ENCODE measurements at regions not wholly inside any gene's neighbourhood (a gene's known extent, or its start where the extent isn't known, plus 50 kb on each side); places are given as distances from the start of the nearest gene placed in this dataset.
"Not testable (repeated sequence)": the region's sequence is repeated elsewhere in the genome, so short reads cannot be mapped to it uniquely, and the experiment has no call there.

DNA sequence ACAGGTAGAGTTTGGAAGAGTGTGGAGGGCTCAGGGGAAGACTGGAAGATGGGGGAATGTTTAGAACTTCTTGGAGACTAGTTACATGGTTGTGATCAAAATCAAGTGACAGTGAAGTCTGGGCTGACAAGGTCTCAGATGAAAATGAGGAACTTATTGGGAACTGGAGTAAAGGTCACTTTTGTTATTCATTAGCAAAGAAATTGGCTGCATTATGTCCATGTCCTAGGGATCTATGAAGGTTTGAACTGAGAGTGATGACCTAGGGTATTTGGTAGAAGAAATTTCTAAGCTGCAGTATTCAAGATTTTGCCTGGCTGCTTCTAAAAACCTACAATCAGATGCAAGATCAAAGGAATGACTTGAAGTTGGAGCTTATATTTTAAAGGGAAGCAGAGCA is 747.1 kb downstream of the KCNJ2 start:
- intact Hi-C loops (cut with DNase I): no loop called here
- DNase-seq (ENCODE audit: low spot score): no peak

DNA sequence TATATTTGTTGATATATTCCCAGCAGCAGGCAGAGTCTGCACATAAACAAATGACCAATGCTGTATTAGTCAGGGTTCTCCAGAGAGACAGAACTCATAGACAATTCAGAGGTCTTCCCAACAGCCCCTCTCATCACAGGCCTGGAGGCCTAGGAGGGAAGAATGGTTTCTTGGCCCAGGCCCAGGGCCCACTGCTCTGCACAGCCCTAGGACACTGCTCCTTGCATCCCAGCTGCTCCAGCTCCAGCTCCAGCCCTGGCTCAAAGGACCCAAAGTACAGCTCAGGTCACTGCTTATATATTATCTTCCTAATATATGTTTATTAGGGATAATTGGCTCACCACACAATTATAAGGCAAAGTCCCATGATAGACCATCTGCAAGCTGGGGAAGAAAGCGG is 749.9 kb downstream of the KCNJ2 start:
- intact Hi-C loops (cut with DNase I): no loop called here

DNA sequence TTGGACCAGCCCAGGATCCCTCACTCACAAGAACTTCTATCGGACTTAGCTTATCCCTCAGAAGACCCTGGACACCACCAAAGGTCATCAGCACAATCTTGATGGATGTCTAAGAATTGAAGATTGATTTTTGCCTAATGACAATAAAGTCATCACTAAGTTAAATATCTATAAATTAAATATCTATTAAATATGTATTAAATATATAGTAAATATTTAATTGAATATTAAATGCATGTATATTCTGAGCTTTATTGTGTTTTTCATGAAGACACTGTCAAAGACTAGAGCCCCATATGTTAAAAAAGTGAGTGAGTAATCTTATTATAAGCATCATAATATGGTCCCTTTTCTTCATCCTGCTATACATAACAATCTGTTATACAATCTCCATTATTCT is 751.1 kb downstream of the KCNJ2 start:
- no peak for DNase-seq (ENCODE audit: low spot score)
- intact Hi-C loops (cut with DNase I): no loop called here

More for the DNA sequence above, 749.9 kb downstream of the KCNJ2 start:
- no peak for DNase-seq (ENCODE audit: low spot score)

DNA sequence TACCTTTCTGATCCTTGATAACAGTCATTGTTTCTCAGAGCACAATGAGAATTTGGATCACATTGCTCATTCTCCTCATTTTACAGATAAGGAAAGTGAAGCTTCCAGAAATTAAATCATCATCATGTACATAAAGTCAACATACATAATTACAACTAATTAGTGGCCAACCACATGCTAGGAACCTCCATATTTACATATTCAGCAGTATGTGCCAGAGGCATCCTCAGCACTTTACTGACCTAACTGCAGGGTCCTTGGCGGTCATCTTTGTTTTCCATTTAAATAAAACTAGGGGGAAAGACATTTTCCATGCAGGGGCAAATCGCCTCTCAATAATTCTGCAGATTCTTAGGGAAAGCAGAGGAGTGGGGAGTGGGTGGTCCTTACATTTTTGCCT is 752.9 kb downstream of the KCNJ2 start:
- DNase-seq (ENCODE audit: low spot score): no peak
- intact Hi-C loops (cut with DNase I): no loop called here

DNA sequence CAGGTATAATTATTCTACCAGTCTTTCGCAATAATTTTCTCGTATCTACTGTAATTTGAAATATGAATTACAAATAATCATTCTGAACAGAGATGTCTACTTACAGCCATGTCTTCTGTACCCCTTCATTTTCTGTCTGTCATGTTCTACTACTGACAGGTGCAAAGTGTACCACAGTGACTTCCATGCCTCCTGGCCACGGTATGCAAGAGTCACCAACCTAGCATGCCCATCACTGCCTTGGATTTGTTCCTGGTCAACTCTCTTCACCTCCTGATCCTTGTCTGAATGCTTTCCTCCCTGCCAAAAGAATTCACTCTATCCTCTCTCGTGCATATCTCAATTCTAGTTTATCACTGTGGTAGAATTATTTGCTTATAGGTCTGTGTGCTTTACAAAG is 755.4 kb downstream of the KCNJ2 start:
- no peak for DNase-seq (ENCODE audit: low spot score)
- intact Hi-C loops (cut with DNase I): no loop called here

DNA sequence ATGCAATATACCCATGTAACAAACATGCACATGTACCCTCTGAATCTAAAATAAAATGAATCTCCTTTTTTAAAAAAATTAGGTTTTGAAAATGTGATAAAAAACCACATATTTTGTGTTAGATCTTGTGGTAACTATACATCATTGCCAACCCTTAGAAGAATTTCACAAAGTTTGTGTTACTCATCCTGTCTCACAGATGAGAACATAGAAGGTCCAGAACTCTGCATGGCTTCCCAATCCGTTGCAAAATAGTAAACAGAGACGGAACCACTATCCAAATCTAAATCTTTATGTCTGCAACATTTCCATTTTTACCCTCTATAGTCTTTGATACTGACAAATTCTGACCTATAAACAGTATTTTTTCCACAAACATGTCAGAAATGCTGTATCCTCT is 759.9 kb downstream of the KCNJ2 start:
- no peak for DNase-seq (ENCODE audit: low spot score)
- intact Hi-C loops (cut with DNase I): no loop called here

DNA sequence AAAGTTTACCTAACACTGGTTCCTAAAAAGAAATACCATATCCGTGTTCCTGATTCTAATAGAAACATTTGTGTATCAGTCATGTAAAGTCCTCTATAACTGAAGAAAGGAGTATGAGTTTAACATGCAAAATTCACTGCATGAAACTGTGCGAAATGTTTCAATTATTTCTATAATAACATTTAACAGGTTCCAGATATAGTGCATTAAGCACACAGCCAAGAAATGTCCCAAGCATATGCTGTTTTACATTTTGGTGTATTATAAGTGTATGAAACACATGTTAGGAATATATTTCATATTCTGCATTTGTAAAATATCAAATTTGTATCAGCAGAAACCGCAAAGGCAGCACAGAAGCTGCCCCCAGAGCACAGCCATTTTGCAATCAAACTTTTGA is 764.9 kb downstream of the KCNJ2 start:
- intact Hi-C loops (cut with DNase I): no loop called here
- DNase-seq (ENCODE audit: low spot score): no peak

DNA sequence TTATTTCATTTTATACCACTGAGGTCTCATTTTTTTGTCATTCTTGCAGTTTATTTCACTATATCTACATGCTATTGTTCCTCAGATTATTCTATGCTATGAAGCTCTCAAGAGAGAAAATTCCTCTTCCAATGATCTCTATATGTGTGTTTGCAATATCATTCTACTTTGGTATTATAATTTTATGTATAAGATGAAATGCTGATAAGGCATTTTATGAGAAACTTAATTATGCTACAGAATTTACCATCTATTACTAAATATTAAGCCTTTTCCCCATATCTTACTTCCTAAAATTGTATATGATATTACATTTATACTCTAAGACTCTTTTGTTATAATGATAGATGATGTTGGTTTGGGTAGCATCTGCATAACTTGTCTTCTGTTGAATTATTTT is 765.5 kb downstream of the KCNJ2 start:
- intact Hi-C loops (cut with DNase I): no loop called here
- DNase-seq (ENCODE audit: low spot score): no peak

DNA sequence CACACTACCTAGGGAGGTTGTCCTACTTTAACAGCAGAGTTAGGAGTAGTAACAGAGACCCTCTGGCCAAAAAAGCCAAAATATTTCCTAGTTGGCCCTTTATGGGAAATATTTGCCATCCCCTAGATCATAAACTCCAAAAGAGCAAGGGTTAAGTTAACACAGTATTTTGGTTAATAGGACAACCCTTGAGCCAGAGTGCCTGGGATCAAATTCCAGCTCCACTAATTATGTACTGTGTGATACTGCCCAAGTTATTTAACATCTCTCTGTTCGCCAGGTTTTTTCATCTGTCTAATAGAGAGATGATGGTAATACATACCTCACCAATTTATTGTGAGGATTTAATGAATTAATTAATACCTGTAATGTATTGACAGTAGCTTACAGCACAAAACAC is 767.4 kb downstream of the KCNJ2 start:
- intact Hi-C loops (cut with DNase I): no loop called here
- DNase-seq (ENCODE audit: low spot score): no peak

DNA sequence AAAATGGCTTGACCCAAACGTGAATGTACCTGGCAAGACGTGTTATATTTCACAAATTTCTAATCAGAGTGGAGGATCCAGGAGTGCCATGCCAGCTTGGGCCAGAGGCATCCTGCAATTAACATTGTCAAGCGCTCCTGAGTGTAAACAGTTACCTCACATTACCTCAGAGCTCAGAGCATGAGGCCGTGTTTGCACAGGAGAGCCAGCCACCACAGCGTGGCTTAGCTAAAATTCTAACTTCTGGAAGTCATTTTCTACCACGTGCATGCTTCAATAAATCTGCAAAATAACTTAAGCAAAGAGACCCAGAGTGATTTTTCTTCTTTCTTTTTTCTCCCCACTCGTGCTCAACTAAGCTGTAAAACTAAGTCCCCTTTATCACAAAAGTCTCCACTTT is 769.0 kb downstream of the KCNJ2 start:
- intact Hi-C loops (cut with DNase I): no loop called here
- DNase-seq (ENCODE audit: low spot score): no peak

DNA sequence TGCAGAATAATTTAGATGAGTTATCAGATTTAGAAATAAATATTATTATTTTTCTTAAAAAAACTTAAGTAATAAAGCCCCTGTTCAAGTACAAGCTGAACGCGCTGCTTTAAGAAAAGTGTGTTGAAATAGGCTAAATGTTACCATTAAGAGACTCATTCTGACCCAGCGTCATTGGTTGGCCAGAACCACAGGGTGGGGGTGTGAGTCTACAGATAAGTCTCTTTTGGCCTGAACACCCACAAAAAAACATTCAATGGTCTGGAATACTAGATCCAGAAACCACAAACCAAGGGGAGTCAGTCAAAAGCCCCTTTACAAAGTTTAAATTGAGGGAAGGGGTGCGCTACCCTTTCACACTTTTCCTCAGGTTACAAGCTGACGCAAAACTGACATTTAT is 776.1 kb downstream of the KCNJ2 start:
- no peak for DNase-seq (ENCODE audit: low spot score)
- intact Hi-C loops (cut with DNase I): no loop called here

DNA sequence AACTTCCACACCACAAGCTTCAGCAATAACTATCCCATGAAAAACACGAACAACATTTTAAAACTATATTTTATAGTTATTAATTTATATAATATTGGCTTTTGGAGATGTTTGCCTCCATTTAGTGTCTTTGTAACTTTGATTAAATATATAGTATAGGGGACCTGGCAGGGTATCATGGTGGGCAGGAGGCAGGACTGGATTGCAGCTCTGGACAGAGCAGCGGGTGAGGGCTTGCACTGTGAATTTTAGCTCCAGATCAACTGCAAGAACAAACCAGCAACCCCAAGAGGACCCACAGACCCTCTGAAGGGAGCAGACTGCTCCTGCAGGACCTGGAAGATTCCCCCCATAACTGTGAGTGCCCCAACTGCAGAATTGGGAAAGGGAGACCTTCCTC is 777.9 kb downstream of the KCNJ2 start:
- DNase-seq (ENCODE audit: low spot score): no peak
- intact Hi-C loops (cut with DNase I): no loop called here

DNA sequence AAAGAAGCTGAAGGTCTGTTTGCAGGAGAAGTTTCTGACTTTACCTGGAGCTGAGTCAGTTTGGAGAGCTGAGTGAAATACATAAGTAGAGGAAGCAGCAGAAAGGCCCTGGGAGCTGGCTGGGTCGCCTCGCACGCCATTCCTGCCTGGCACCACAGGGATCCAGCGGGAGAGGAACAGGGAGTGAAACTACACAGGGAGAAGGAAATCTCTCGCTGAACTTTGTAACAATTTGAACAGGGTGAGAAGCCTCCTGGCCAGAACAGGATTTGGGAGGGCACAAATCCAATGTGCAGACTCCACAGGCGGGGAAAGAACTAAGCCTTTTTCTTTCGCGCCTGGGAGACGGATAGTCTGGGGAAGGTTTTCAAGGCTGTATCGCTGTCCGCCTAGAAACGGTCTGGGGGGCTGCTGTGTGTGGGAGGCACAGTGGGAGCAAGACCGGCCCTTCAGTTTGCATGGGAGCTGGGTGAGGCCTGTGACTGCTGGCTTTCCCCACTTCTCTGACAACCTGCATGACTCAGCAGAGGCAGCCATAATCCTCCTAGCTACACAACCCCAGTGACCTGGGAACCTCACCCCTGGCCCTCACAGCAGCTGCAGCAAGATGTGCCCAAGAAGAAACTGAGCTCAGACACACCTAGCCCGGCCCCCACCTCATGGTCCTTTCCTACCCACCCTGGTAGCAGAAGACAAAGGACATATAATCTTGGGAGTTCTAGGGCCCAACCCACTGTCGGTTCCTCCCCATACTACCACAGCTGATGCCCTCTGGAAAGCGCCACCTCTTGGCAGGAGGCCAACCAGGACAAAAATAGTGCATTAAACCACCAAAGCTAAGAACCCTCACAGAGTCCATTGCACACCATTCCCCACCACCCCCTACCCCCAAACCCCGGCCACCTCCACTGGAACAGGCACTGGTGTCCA is 778.6 kb downstream of the KCNJ2 start:
- no peak for DNase-seq (ENCODE audit: low spot score)
- intact Hi-C loops (cut with DNase I): no loop called here

DNA sequence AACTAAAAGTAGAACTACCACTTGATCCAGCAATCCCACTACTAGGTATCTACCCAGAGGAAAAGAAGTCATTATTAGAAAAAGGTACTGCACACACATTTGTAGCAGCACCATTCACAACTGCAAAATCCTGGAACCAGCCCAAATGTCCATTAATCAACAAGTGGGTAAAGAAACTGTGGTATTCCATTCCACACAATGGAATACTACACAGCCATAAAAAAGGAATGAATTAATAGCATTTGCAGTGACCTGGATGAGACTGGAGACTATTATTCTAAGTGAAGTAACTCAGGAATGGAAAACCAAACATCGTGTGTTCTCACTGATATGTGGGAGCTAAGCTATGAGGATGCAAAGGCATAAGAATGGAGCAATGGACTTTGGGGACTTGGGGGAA is 783.8 kb downstream of the KCNJ2 start:
- intact Hi-C loops (cut with DNase I): not testable (repeated sequence)

DNA sequence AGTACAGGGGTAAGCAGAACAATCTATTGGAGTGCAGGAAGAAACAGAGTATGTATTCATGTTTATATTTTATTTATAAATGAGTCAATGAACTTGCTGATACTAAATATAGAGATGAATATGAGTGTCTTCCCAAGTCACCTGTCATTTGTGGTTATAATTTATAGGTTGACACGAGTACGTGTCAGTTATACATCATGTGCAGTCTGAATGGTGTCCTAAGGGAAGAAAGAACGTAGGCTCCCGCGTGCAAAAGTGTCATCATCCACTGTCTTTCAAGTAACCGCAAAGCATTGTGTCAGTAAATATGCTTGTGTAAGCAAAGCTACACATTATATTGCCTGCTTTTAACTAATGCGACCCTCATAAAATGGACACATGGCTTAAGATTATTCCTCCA is 786.1 kb downstream of the KCNJ2 start:
- intact Hi-C loops (cut with DNase I): no loop called here
- no peak for DNase-seq (ENCODE audit: low spot score)

More for the DNA sequence above, 783.8 kb downstream of the KCNJ2 start:
- not testable (repeated sequence) for DNase-seq (ENCODE audit: low spot score)

DNA sequence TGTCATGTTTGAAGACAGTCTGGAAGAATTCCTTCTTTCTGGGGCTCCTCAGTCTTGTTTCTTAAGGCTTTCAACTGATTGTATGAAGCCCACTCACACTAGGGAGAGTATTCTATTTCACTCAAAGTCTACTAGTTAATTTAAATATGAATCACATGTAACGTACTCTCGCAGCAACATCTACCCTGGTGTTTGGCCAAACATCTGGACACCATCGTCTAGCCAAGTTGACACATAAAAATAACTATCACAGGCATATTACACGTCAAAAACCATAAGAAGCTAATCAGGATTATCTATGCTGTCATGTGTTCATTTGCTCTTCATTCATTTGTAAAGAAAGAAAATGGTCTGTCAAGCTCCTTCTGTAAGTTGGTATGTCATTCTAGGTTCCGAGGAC is 787.4 kb downstream of the KCNJ2 start:
- intact Hi-C loops (cut with DNase I): no loop called here
- no peak for DNase-seq (ENCODE audit: low spot score)

DNA sequence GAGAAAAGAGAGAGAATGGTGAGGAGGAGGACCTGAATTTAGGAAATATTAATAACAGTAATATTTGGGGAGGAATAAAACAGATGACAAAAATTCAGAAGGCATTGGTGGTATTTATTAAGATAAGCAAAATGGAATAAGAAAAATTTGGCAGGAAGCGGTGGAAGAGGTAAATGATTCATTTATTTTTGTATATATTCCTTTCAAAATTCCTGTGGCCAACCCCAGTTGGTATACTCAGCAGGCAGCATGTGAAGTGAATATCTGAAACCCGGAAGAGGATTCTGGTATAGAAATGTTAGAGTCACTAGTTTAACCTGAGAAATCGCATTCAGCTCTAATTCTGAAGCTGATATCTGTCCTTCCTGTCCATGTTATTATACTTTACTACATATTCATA is 792.0 kb downstream of the KCNJ2 start:
- intact Hi-C loops (cut with DNase I): no loop called here
- DNase-seq (ENCODE audit: low spot score): no peak

DNA sequence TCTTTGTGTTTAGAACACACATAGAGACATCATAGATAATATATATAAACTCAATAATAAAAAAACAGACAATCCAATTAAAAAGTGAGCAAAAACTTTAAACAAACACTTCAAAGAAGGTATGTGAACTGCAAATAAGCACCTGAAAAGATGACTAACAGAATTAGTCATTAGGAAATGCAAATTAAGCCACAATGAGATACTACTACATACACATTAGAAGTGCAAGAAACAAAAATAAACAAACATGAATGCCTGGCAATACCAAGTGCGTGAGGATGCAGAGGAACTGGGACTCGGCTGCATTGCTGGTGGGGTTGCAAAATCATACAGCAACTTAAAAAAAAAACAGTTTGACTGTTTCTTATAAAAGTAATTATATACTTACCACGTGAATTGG is 799.0 kb downstream of the KCNJ2 start:
- intact Hi-C loops (cut with DNase I): no loop called here
- DNase-seq (ENCODE audit: low spot score): no peak

DNA sequence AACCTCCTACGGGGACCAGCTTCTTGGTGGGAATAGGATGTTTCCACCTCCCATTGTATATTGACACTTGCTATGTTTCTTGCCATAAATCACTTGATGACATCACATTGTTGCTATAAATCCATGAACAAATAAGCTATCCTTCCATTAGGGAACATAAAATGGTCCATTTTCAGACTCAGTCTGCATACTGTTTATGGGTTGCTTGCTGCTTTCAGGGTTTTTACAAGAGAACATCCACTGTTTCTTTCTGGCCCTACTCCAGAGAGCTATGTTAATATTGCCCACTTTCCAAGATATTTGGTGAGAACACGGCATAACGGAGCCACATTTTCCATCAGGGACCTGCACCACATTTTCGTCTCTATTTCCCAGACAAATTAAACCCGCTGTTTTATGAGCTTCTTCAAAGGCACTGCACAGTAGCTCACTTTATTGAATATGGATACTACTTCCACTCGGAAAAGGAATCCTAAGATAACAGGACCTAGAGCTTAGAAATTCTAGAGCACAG is 800.2 kb downstream of the KCNJ2 start:
- intact Hi-C loops (cut with DNase I): no loop called here
- no peak for DNase-seq (ENCODE audit: low spot score)

DNA sequence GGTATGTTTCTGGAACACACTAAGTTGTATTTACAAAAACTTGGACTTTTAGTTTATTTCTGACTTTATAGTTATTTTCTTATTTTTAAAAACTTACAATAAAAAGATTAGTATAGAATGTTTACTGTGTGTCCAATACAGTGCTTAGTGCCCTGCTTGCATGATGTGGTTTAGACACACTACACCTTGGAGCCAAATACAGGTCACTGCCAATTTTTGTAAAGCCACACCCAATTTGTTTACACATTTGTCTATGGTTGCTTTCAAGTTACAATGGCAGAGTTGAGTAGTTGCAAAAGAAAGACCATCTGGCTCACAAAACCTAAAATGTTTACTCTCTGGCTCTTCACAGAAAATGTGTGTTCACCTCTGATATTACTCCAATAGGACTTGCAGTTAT is 807.1 kb downstream of the KCNJ2 start:
- no peak for DNase-seq (ENCODE audit: low spot score)
- intact Hi-C loops (cut with DNase I): no loop called here

DNA sequence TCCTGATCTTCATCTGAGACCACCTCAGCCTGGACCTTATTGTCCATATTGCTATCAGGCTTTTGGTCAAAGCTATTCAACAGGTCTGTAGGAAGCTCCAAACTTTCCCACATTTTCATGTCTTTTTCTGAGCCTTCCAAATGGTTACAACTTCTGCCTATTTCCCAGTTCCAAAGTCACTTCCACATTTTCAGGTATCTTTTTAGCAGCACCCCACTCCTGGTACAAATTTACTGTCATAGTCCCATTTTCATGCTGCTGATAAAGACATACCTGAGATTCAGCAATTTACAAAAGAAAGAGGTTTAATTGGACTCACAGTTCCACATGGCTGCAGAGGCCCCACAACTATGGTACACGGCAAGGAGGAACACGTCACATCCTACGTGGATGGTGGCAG is 815.5 kb downstream of the KCNJ2 start:
- DNase-seq (ENCODE audit: low spot score): no peak
- intact Hi-C loops (cut with DNase I): no loop called here
